ENCODE measurements at regions not wholly inside any gene's neighbourhood (a gene's known extent, or its start where the extent isn't known, plus 50 kb on each side); places are given as distances from the start of the nearest gene placed in this dataset.
A peak's percentile ranks its signal among the peaks of the same experiment; 100 is the strongest.

- Histone ChIP-seq H2AFZ (ENCODE audit: low read length, unreplicated experiment) (no peak overlapping the region), H3K27ac (ENCODE audit: low read depth, low read length) (no peak overlapping the region), H3K79me2 (ENCODE audit: control insufficient read depth, insufficient read depth, low read length, unreplicated experiment) (no peaks in the 10 kb centered on the region), H3K36me3 (ENCODE audit: insufficient read depth, low read length) (no peaks in the 10 kb centered on the region), H3K27me3 (ENCODE audit: insufficient read depth, low read length) (peaks cover 88% of the 10 kb centered on the region), H3K4me3 (ENCODE audit: low read depth, low read length) (no peak overlapping the region), H3K4me1 (ENCODE audit: control insufficient read depth, insufficient read depth, low read length, unreplicated experiment) (no peaks in the 10 kb centered on the region)
Observed at GRCh38 chr16:22677024-22677830, 136.7 kb upstream of the HS3ST2 start.

GRCh38 chr16:22678311-22678710 lies 135.7 kb upstream of the HS3ST2 start:
- H3K4me1 ChIP-seq (ENCODE audit: control insufficient read depth, insufficient read depth, low read length, unreplicated experiment), result no peaks in the 10 kb centered on the region
- no peaks in the 10 kb centered on the region for H3K79me2 ChIP-seq (ENCODE audit: control insufficient read depth, insufficient read depth, low read length, unreplicated experiment)
- H2AFZ ChIP-seq (ENCODE audit: low read length, unreplicated experiment), result no peak overlapping the region
- no peak overlapping the region for H3K27ac ChIP-seq (ENCODE audit: low read depth, low read length)
- H3K27me3 ChIP-seq (ENCODE audit: insufficient read depth, low read length), result peaks cover 83% of the 10 kb centered on the region
- H3K4me3 ChIP-seq (ENCODE audit: low read depth, low read length), result no peak overlapping the region
- H3K36me3 ChIP-seq (ENCODE audit: insufficient read depth, low read length), result no peaks in the 10 kb centered on the region

DNA sequence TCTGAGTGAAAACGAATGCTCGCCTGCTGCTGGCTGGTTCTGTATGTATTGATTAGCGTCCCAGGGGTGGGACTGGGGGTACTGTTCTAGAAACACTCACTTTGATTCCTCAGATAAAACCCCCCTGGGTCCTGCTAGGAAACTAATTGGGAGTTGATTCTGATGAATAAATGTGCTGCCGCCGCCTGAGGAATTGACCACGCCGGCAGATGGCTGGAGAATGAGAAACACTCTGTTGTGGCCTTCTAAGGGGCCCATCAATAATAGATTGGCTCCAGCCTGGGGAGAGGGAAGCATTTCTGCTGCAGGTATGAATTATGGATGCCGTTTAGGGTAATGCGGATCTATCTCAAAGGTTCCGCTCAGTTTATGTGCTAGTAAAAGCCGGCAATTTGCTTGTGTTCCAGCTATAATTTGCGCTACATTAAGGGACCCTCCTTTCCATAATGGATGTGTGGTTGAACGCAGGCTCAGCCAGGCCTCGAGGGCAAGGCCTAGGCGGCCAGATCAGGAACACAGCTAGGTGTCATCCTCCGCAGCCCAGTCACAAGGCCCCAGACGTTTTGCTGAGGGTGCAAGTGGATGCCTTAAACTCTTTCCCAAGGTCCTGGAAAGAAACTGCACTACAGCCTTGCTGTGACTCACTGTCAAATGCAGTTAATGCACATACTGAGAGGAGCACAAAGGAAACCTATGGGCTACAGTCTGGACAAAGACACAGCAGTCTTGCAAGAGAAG lies 132.2 kb upstream of the HS3ST2 start:
- no peak overlapping the region for H2AFZ ChIP-seq (ENCODE audit: low read length, unreplicated experiment)
- H3K36me3 ChIP-seq (ENCODE audit: insufficient read depth, low read length), result no peaks in the 10 kb centered on the region
- no peaks in the 10 kb centered on the region for H3K79me2 ChIP-seq (ENCODE audit: control insufficient read depth, insufficient read depth, low read length, unreplicated experiment)
- peaks cover 57% of the 10 kb centered on the region for H3K27me3 ChIP-seq (ENCODE audit: insufficient read depth, low read length)
- peaks cover 12% of the 10 kb centered on the region for H3K4me1 ChIP-seq (ENCODE audit: control insufficient read depth, insufficient read depth, low read length, unreplicated experiment)
- H3K27ac ChIP-seq (ENCODE audit: low read depth, low read length), result no peak overlapping the region
- no peak overlapping the region for H3K4me3 ChIP-seq (ENCODE audit: low read depth, low read length)

- Histone ChIP-seq H3K4me1 (ENCODE audit: control insufficient read depth, insufficient read depth, low read length, unreplicated experiment) (peaks cover 12% of the 10 kb centered on the region), H2AFZ (ENCODE audit: low read length, unreplicated experiment) (no peak overlapping the region), H3K27ac (ENCODE audit: low read depth, low read length) (no peak overlapping the region), H3K27me3 (ENCODE audit: insufficient read depth, low read length) (peaks cover 42% of the 10 kb centered on the region), H3K4me3 (ENCODE audit: low read depth, low read length) (no peak overlapping the region), H3K36me3 (ENCODE audit: insufficient read depth, low read length) (no peaks in the 10 kb centered on the region), H3K79me2 (ENCODE audit: control insufficient read depth, insufficient read depth, low read length, unreplicated experiment) (no peaks in the 10 kb centered on the region)
Observed at GRCh38 chr16:22683258-22683657, 130.7 kb upstream of the HS3ST2 start.

DNA sequence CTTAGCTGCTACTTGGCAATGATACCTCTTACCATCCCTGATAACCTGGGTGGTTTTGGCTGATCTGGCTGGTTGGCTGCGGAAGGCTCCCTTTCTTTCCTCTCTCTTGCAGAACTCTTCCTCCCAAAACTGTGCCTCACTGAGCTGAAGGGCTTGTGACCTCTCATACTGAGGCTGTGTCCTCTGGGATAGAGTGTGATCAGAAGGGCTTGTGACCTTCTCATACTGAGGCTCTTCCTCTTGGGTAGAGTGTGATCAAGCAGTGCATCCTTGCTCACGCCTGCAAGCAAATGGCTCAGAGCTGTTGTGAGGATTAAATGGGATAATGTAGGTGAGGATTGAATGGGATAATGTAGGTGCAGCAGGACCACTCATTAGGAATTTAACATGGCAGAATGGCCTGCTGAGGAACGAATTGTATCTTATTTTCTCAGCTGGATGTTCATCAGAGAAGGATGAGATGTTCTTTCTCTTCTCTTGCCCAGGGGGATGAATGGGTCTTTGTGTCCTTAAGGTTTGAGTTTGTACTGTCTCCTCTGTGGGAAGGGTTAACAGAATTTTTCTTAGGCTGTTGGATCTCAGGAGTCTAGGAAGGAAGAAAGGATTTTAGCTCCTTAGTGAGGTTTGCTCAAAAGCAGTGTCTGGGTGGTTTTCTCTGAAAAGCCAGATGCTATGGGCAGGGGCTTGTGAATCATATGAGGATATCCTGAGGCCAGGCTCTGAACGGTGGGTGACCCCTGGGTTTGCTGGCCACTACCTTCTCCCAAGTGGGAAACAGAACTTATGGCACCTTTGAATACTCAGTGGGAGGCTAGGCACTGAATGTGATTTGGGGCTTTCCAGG lies 130.0 kb upstream of the HS3ST2 start:
- Histone ChIP-seq H3K4me1 (ENCODE audit: control insufficient read depth, insufficient read depth, low read length, unreplicated experiment) (peaks cover 12% of the 10 kb centered on the region), H3K27me3 (ENCODE audit: insufficient read depth, low read length) (peaks cover 42% of the 10 kb centered on the region), H2AFZ (ENCODE audit: low read length, unreplicated experiment) (peak overlapping the region; percentile 10), H3K36me3 (ENCODE audit: insufficient read depth, low read length) (no peaks in the 10 kb centered on the region), H3K79me2 (ENCODE audit: control insufficient read depth, insufficient read depth, low read length, unreplicated experiment) (no peaks in the 10 kb centered on the region), H3K27ac (ENCODE audit: low read depth, low read length) (no peak overlapping the region), H3K4me3 (ENCODE audit: low read depth, low read length) (no peak overlapping the region)

DNA sequence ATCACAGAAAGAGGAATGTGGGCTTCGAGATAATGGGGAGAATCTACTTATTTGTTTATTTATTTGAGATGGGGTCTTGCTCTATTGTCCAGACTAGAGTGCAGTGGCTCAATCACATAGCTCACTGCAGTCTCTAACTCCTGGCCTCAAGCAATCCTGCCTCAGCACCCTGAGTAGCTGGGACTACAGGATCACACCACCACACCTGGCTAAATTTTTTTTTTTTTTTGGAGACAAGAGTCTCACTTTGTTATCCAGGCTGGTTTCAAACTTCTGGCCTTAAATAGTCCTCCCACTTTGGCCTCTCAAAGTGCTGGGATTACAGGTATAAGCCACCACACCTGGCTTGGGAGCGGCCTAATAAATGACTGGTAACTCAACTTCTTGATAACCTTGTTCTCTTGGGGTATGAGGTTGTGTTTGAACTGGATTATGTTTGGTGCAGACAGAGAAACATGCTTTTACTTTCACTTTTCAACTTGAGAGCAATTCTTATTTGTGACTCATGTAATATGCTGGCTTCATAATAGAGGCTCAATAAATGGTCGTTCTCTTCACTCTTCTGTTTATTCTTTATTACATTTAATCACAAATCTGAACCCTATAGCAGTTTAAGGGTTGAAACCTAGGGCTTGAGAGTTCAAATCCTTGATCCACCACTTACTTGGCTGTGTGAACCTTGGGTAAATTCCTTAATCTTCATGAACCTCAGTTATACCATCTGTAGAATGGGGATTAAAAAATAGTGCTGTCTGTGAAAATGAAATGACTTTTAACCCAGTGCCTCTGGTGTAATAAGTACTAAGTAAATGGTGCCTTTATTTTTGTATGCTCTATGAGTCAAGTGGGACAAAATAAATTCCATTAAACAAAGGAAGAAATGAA lies 129.1 kb upstream of the HS3ST2 start:
- Histone ChIP-seq H2AFZ (ENCODE audit: low read length, unreplicated experiment) (peak overlapping the region; percentile 30), H3K4me3 (ENCODE audit: low read depth, low read length) (peak overlapping the region; percentile 18; the same call in 1 of the 2 replicates), H3K4me1 (ENCODE audit: control insufficient read depth, insufficient read depth, low read length, unreplicated experiment) (peaks cover 12% of the 10 kb centered on the region), H3K27me3 (ENCODE audit: insufficient read depth, low read length) (peaks cover 36% of the 10 kb centered on the region), H3K79me2 (ENCODE audit: control insufficient read depth, insufficient read depth, low read length, unreplicated experiment) (no peaks in the 10 kb centered on the region), H3K27ac (ENCODE audit: low read depth, low read length) (peak overlapping the region; percentile 48; the same call in 1 of the 2 replicates), H3K36me3 (ENCODE audit: insufficient read depth, low read length) (no peaks in the 10 kb centered on the region)

- H3K79me2 ChIP-seq (ENCODE audit: control insufficient read depth, insufficient read depth, low read length, unreplicated experiment), result no peaks in the 10 kb centered on the region
- H3K4me1 ChIP-seq (ENCODE audit: control insufficient read depth, insufficient read depth, low read length, unreplicated experiment), result peaks cover 12% of the 10 kb centered on the region
- peaks cover 35% of the 10 kb centered on the region for H3K27me3 ChIP-seq (ENCODE audit: insufficient read depth, low read length)
- H3K4me3 ChIP-seq (ENCODE audit: low read depth, low read length), result no peak overlapping the region
- H2AFZ ChIP-seq (ENCODE audit: low read length, unreplicated experiment), result peak overlapping the region; percentile 30
- H3K27ac ChIP-seq (ENCODE audit: low read depth, low read length), result peak overlapping the region; percentile 48
- H3K36me3 ChIP-seq (ENCODE audit: insufficient read depth, low read length), result no peaks in the 10 kb centered on the region
Observed at GRCh38 chr16:22685459-22685830, 128.5 kb upstream of the HS3ST2 start.

GRCh38 chr16:22687031-22687530 lies 126.9 kb upstream of the HS3ST2 start:
- no peak overlapping the region for H3K4me3 ChIP-seq (ENCODE audit: low read depth, low read length)
- H3K27me3 ChIP-seq (ENCODE audit: insufficient read depth, low read length), result peaks cover 39% of the 10 kb centered on the region
- H3K4me1 ChIP-seq (ENCODE audit: control insufficient read depth, insufficient read depth, low read length, unreplicated experiment), result peaks cover 12% of the 10 kb centered on the region
- no peak overlapping the region for H2AFZ ChIP-seq (ENCODE audit: low read length, unreplicated experiment)
- no peak overlapping the region for H3K27ac ChIP-seq (ENCODE audit: low read depth, low read length)
- no peaks in the 10 kb centered on the region for H3K79me2 ChIP-seq (ENCODE audit: control insufficient read depth, insufficient read depth, low read length, unreplicated experiment)
- H3K36me3 ChIP-seq (ENCODE audit: insufficient read depth, low read length), result no peaks in the 10 kb centered on the region

GRCh38 chr16:22688463-22688862 lies 125.5 kb upstream of the HS3ST2 start:
- H3K36me3 ChIP-seq (ENCODE audit: insufficient read depth, low read length), result no peaks in the 10 kb centered on the region
- H3K27me3 ChIP-seq (ENCODE audit: insufficient read depth, low read length), result peaks cover 45% of the 10 kb centered on the region
- no peak overlapping the region for H3K4me3 ChIP-seq (ENCODE audit: low read depth, low read length)
- H3K79me2 ChIP-seq (ENCODE audit: control insufficient read depth, insufficient read depth, low read length, unreplicated experiment), result no peaks in the 10 kb centered on the region
- H2AFZ ChIP-seq (ENCODE audit: low read length, unreplicated experiment), result no peak overlapping the region
- peaks cover 12% of the 10 kb centered on the region for H3K4me1 ChIP-seq (ENCODE audit: control insufficient read depth, insufficient read depth, low read length, unreplicated experiment)
- H3K27ac ChIP-seq (ENCODE audit: low read depth, low read length), result no peak overlapping the region

All from ACC112 (cell line).